CD4-positive, alpha-beta T cell treated with Interleukin-6 at 100 ng/mL for 8 hours (primary cell): ENCODE measurements at regions not wholly inside any gene's neighbourhood (a gene's known extent, or its start where the extent isn't known, plus 50 kb on each side); places are given as distances from the start of the nearest gene placed in this dataset.

Source experiments
- DNase-seq: peaks from one replicate; pipeline ENCODE4 v3.0.0-alpha.2; 2020; ENCODE audit warnings: mixed read lengths, low spot score

DNA sequence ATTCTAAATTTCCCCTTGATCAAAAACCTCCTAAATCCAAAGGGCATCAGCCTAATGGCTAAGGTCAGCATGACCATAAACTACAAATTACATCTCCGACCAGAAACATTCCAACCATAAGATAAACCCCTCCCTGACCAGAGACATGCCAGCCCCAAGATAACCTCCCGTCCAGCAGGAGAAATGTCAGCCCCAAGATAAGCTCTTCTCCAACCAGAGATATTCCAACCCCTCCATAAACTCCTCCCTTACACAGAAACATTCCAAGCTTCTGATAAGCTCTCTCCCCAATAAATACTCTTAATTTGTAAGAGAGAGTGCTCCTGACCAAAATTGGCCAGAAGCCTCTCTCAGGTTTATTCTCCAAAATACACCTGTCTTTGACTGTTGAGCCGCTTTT lies 274.0 kb downstream of the RNF152 start:
- DNase-seq: no peak

DNA sequence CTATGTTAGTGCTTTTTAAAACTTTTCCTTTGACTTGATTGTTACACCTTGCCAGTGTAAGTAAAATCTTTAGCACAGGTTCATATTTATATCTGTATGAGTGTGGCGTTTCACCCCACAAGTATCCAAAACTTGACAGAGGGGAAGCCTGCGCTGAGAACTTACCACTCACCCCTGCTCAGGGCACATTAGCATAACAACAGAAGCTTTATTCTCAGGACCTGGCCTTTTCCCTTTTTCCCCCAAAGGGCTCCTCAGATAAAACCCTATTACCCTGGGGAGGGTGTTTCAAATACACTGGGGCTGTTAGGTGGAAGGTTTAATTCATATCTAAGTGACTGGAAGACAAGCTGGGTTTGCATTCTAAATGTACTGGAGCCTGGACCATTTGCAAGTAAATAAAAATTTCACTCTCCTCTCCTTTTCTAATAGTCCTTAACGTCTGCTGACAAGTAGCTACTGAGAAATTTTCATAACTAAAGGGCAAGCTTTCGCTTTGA lies 276.6 kb downstream of the RNF152 start:
- no peak for DNase-seq

DNA sequence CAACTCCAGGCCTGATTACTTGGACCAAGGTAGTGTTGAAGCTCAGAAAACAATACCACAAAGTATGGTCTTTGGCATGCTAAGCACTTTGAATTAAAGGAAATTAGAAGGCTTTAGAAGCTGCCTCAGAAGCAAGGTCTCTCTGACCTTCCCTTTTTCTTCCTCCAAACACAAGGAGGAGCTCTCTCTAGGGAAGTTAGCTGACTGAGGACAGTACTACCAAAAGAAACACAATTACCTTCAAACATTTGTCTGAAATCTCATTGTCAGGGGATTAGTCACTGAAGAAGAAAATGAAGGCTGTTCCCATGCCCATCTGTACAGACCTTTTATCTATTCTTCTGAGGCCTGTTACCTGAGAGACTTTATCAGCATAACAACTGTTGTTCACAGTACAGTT lies 279.3 kb downstream of the CDH20 start:
- no peak for DNase-seq

DNA sequence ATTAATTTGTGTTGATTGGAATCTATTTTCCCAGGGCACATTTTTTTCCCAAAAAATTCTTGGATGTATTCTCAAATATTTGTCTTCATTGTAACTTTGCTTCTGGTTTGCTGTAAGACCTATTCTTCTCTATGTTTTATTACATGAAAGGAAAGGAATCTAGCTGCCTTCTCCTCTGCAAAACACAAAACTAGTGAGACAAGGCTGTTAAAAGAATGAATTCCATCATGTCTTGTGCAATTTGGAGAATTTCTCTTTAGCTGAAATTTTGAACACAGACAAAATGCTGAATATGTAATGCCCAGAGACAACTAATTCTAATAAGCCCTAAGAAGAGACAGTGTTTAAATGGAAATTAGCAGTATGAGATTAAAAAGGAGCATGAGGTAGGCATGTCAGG lies 275.9 kb downstream of the CDH20 start:
- no peak for DNase-seq

DNA sequence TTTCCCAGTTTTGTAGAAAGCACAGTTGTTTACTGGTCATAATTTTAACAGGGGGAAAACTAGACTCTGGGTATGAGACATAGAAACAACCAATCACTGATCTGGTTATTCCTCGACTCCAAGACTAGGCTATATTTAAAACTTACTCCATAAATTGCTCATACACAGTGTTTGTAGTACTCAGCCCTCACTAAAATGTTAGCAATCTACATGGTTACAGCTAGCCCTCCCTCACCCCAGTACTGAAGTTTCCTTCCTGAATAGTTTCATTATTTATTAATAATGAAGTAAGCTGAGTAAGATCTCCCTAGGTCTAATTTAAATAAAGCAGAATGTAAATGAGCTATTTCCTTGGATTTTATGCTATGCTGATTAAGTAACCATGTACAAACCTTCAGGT lies 275.1 kb downstream of the CDH20 start:
- no peak for DNase-seq

DNA sequence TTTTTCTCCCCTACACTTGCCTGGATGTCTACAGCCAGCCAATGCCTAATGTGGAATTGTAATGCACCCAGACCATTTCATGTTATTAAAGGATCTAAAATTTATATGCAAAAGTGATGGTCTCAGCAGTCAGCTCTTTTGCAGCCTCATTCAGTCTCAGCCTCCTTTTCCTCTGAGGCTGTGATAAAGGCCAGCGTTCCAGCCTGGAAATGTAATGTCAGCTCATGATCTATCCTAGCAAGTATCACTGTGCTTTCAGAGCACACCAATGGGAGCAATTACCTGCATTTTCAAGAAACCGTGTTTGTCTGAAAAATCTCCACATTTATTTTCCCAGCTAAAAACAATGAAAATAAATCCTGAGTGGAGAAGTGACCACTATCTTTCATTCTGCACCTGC lies 274.6 kb downstream of the CDH20 start:
- DNase-seq: no peak

DNA sequence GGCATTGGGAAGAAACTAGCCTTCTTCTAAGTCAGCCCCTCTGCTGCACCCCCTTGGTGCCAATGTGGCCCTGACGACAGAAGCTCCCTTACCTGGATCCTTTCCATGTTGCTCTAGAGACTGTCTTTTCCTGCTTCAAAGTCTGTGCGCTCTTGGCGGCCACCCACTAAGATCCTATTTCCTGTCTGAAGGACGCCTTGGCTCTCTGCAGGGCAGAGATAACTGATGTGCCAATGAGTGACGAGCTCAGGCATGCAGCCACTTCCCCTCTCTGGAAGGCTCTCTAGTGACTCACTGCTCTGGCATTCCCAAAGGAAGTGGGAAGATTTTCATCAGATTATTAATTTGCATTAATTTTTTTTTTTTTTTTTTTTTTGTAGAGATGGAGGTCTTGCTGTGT lies 273.5 kb downstream of the CDH20 start:
- no peak for DNase-seq

DNA sequence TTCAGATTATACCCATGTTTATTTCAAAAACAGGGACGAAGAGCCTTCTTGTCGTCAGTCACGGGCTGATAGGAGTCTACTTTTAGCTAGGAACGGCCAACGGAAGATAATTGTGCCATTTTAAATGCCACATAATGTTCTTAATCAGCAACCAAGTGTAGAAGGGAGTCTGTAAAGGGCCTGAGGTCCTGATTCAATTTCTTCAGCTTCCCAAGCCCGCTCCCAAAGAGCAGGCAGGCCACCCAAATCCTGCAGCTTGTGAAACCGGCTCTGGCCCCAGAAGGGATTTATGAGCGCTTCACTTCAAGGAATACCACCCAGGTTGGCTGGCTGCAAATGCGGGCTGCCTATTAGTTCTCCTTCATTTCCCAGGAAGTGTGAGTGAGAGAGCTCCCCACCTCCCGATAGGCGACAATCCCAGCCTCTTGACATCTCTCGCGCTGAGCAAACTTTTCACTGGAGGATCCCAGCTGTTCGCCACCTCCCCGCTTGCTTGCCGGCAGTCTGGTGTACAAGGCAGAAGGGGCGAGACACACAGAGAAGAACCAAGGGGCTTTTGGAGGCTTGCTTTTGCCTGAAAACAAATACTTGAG lies 272.9 kb downstream of the CDH20 start:
- DNase-seq: no peak

DNA sequence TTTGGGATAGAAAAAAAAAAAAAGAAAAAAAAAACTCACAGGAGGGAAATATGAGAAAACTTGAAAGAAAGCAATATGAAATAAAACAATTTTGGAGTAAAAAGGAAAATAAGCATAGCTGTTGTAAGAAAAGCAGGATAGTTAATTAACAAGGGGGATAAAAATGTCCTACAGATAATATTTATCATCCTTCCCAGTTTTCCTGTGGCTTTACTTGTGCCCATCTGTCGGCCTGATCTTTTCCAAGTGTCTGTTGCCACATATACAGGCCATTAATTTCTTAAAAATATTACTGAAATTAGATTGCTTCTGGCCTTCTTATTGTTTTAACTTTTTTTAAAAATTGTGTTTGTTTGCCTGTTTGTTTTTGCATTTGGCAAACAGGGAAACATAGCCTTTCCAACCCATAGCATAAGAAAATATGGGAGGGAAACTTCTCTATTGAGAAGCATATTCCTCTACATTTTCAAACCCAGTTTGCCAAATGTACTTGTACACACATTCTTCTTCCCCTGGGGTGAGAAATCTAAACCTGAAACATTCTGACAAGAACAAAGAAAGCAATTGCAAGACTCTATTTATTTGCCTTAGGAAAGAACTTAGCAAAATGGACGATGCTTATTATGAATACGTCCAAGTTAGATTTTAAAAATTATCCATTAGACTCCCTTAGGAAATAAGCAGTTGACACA lies 272.3 kb downstream of the CDH20 start:
- DNase-seq: no peak
